ENCODE measurements at regions not wholly inside any gene's neighbourhood (a gene's known extent, or its start where the extent isn't known, plus 50 kb on each side); places are given as distances from the start of the nearest gene placed in this dataset.

GRCh38 chr1:239655023-239655422 lies 268.7 kb downstream of the CHRM3 start:
- H3K9me1 ChIP-seq (ENCODE audit: insufficient read depth, low read length), result no peaks in the 10 kb centered on the region
- dilution Hi-C loops (cut with HindIII; ENCODE audit: low sequenced_read_pairs, unreplicated experiment), result no loop called here
- H3K56ac ChIP-seq (ENCODE audit: extremely low read depth, insufficient read depth, low read length), result no peak overlapping the region
- no peak overlapping the region for H2BK20ac ChIP-seq (ENCODE audit: low read depth, low read length)
- H2BK15ac ChIP-seq (ENCODE audit: low read depth, low read length), result no peak overlapping the region
- H3K4me1 ChIP-seq (ENCODE audit: control insufficient read depth, insufficient read depth, low read length), result no peaks in the 10 kb centered on the region
- H4K5ac ChIP-seq (ENCODE audit: low read depth, low read length), result no peak overlapping the region
- TF ChIP-seq RCOR1 (IDR thresholded peaks at IDR 0.05; ENCODE audit: insufficient replicate concordance, low read length), result no peak
- TF ChIP-seq CTCF (conservative IDR thresholded peaks at IDR 0.05; ENCODE audit: low read depth, low read length), result no peak
- TF ChIP-seq MXI1 (IDR thresholded peaks at IDR 0.05; ENCODE audit: borderline replicate concordance, low read depth, low read length), result no peak
- no peak for TF ChIP-seq ELK1 (IDR thresholded peaks at IDR 0.05; ENCODE audit: borderline replicate concordance, low read depth, low read length)
- TF ChIP-seq BHLHE40 (IDR thresholded peaks at IDR 0.05; ENCODE audit: low read depth, low read length), result no peak
- no peak for TF ChIP-seq RAD21 (IDR thresholded peaks at IDR 0.05; ENCODE audit: low read length)
- no peak for TF ChIP-seq MAFK (IDR thresholded peaks at IDR 0.05; ENCODE audit: low read depth, low read length)
- TF ChIP-seq MAZ (IDR thresholded peaks at IDR 0.05; ENCODE audit: borderline replicate concordance, low read depth, low read length), result no peak
- no peak for TF ChIP-seq SMC3 (IDR thresholded peaks at IDR 0.05; ENCODE audit: low read depth, low read length)
- TF ChIP-seq USF2 (IDR thresholded peaks at IDR 0.05; ENCODE audit: low read depth, low read length), result no peak
- TF ChIP-seq CEBPB (IDR thresholded peaks at IDR 0.05; ENCODE audit: low read depth, low read length), result no peak
- no peak for TF ChIP-seq CHD1 (IDR thresholded peaks at IDR 0.05; ENCODE audit: low read depth, low read length)
- no peak for TF ChIP-seq RFX5 (IDR thresholded peaks at IDR 0.05; ENCODE audit: low read depth, low read length)
- no peak for TF ChIP-seq FOS (IDR thresholded peaks at IDR 0.05; ENCODE audit: low read depth, low read length)
- TF ChIP-seq NFE2L2 (IDR thresholded peaks at IDR 0.05; ENCODE audit: low read depth, low read length), result no peak
- no peak for TF ChIP-seq POLR2A (IDR thresholded peaks at IDR 0.05; ENCODE audit: low read depth, low read length)
- no peak overlapping the region for H2AFZ ChIP-seq (replicated peaks; ENCODE audit: low read length, poor library complexity)
- no TSS peak for BruUV-seq (replicated peaks)
- ChIA-PET POLR2A (ENCODE audit: unreplicated experiment) (no interaction called here), CTCF (no interaction called here)
- no peak overlapping the region for H2AK9ac ChIP-seq (replicated peaks; ENCODE audit: low read depth, low read length, poor library complexity)
- no peak overlapping the region for H2AK5ac ChIP-seq (ENCODE audit: low read depth, low read length)
- no peak overlapping the region for H2BK5ac ChIP-seq (ENCODE audit: low read depth, low read length, poor library complexity, severe bottlenecking)
- H3K27me3 ChIP-seq (ENCODE audit: control insufficient read depth, insufficient read depth, low read length), result no peaks in the 10 kb centered on the region
- no peaks in the 10 kb centered on the region for H4K20me1 ChIP-seq (ENCODE audit: insufficient read depth, low read length)
- intact Hi-C loops (cut with micrococcal nuclease), result no loop called here
- in situ Hi-C loops (cut with MboI; ENCODE audit: low sequenced_read_pairs), result no loop called here
- no peak overlapping the region for H3K14ac ChIP-seq (replicated peaks; ENCODE audit: low read depth, low read length)
- no peak overlapping the region for H4K91ac ChIP-seq (ENCODE audit: insufficient read depth, low read depth, low read length)
- no peaks in the 10 kb centered on the region for H3K36me3 ChIP-seq (ENCODE audit: control insufficient read depth, insufficient read depth, low read length)
- peaks cover 9% of the 10 kb centered on the region; the same call in 1 of the 2 replicates for H3K9me3 ChIP-seq (ENCODE audit: control insufficient read depth, insufficient read depth, low read length)
- H2BK120ac ChIP-seq (ENCODE audit: low read depth, low read length), result no peak overlapping the region
- no peak overlapping the region for H3K4ac ChIP-seq (ENCODE audit: low read depth, low read length)
- no peak overlapping the region for H3K4me3 ChIP-seq (ENCODE audit: insufficient read depth, low read depth, low read length)
- no peak overlapping the region for H3K23ac ChIP-seq (ENCODE audit: low read depth, low read length)
- H3K4me2 ChIP-seq (ENCODE audit: low read depth, low read length), result no peak overlapping the region
- H3K79me1 ChIP-seq (ENCODE audit: low read depth in 1 of 2, low read length in 2 of 2), result no peaks in the 10 kb centered on the region
- no peak overlapping the region for H3K27ac ChIP-seq (ENCODE audit: insufficient read depth, low read length)
- H4K8ac ChIP-seq (ENCODE audit: low read depth in 2 of 2, low read length in 2 of 2), result no peak overlapping the region
- WGBS, 2 experiments (ENCODE audit: extremely low coverage in 2 of 2, insufficient read length in 1 of 2), result no CpG with 5 or more reads among the region's 2 CpGs
- no peak overlapping the region for H3K9ac ChIP-seq (ENCODE audit: low read depth, low read length)
- no peak overlapping the region for H3K18ac ChIP-seq (ENCODE audit: low read depth, low read length)
- DNase-seq, result no peak
- ATAC-seq (ENCODE audit: low read depth), result no peak

Measured in IMR-90 (cell line).